ENCODE measurements at regions not wholly inside any gene's neighbourhood (a gene's known extent, or its start where the extent isn't known, plus 50 kb on each side); places are given as distances from the start of the nearest gene placed in this dataset.
A peak's percentile ranks its signal among the peaks of the same experiment; 100 is the strongest.

DNA sequence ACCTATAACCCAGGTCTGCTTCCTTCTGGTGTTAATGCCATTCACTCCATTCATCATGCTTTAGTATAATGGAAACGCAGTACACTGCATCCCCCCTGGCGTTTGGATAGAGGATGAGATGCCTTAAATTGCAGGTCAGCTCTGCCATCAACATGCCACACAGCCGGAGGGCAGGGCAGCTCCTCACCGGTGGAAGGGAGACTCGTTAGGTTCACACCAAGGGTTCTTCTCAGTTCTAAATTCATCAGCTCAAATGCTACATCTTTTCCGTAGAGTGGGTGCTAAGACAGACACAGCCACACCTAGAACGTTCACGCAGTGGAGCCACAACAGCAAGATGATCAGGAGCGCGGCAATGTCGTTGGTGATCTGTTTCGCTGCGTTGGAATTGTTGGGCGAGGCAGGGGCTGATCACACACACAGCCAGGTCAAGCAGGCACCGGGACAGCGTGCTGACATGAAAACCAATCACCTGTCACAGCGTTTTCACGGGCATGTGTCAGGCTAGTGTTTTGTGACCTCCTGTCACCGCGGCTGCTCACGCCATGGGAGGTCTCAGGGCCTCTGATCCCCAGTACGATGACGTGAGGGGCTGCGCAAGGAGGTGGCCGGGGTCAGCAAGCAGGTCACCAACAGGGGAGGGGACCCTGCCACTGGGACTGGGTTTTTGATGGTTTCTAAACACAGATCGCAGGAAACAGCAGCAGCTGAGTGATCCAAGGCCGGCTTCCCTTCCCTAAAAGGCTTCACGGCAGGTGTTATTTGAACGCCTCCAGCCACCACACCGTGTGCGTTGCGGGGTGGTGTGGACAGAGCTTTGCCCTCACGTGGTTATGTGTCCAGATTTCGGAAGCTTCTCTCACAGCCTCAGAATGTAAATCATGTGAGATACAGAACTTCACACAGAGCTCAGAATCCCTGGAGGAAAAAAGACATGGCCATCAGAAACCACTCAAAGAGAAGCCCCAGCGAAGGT is 94.3 kb upstream of the IRS2 start:
- no peak for DNase-seq

DNA sequence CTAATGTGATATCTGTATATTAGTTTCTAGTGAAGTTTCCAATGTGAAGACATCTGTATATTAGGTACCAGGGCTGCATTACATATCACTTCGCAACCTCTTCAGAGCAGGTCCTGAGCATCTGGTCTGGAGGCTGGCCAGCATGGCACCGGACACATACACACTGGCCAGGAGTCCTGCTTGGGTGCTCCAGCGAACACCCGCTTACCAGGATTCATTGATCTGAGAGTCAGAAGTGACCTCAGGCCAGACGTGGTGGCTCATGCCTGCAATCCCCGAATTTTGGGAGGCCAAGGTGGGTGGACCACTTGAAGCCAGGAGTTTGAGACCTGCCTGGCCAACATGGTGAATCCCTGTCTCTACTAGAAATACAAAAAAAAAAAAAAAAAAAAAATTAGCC is 93.0 kb upstream of the IRS2 start:
- no peak for DNase-seq

DNA sequence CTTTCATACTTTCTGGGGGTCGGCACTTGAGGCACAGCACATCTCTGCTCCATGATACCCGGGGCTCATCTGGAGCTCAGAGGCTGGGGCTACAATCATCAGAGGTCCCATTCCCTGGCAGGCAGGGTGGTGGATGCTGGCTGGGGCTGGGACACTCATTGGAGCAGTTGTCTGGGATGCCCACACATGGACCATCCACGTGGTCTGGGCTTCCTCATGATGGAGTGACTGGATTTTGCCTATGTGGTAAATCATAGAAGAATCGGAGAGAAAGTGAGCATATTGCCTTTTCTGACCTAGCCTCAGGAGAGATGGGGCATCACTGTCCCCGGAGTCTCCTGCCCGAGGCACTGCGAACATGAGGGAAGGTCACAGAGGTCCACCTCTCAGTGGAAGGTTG is 91.4 kb upstream of the IRS2 start:
- DNase-seq = no peak

DNA sequence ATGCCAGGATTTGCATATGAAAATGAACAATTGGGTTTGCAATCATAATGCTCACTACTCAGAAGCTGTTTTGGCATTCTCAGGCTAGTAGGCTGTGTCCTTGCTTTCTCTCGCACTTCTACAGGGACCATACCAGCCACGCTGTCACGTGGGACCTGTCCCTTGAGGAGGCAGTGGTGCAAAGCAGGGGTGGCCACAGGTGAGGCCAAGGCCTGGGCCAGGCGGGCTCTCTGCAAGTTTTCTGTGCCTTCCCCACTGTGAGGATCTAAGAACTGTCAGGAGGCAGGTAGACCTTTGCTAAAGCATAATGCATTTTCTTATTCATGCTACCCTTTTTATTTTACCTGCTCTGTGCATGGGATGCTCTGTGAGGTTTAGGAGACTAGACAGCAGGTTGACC is 89.4 kb upstream of the IRS2 start:
- DNase-seq = no peak

DNA sequence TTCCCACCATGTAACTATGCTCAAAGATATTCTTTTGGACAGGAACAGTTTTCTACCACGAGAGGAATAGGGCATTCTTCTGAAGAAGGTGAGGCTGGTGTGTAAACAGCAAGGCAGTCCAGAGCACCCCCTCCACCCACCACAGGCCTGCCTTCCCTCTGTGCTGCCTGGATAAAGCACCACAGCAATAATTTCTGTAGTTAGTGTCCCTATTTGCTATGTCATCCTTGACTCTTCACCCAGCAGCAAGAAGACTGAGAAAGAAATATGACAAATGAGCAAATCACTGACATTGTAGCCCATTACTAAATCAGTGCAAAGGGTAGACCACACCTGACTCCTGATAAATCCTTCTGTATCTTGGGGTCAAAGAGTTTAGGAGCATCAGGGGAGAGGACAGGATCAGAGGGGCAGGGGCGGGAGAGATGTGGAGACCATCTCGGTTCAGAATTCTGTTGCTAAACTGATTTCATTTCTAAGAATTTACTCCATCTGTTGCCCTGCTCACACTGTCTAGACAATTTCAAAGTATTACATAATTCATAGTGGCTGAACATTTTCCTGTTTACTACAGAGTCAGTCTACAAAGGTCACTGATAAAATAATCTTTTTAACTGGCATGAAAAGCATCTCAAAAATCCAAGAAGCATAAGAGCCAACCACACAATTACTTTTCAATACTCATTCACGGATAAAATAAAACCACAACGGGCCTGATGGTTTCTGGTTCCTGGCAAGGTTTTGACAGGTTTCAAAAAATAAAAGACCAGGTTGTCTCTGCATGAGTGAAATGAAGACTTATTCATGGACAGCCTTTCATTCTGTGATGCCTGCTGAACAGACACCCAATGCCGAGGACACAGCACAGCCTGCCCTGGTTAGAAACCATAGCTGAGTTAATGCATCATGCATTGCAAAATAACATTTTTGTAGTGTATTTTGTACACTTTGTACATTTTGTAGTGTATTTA is 88.4 kb upstream of the IRS2 start:
- no peak for DNase-seq

DNA sequence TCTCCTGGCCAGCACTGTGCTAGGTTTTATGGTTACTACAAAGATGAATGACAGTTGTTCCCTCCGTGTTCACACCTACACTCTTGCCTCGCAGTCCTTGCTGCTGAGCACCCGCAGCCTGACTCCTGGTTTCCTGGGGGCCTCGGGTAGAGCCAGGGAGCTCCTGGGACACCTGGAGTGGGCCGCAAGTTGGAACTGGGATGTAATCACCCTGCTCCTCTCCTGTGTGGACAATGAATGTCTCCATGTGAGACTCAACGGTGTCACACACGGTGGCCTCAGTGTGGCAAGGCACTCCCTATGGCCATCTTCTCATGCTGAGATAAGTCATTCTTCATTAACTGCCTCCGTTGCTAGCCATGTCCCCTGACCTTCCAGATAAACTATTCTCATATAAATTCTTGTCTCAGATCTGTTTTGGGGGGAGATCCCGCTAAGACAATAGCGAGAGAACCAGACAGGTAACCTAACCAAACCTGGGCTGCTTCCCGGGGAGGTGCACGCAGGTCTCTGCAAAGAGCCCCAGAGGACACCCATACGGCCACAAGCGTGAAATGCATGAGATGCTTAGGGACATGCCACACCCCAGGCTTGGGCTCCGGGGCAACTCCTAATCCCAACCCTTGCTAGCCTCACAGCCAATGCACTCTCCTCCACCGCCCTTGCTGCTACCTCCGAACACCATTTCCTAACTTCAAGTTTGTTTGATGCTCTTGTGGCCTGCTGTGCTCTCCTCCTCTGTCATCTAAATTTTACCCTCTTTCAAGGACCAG is 87.2 kb upstream of the IRS2 start:
- no peak for DNase-seq

DNA sequence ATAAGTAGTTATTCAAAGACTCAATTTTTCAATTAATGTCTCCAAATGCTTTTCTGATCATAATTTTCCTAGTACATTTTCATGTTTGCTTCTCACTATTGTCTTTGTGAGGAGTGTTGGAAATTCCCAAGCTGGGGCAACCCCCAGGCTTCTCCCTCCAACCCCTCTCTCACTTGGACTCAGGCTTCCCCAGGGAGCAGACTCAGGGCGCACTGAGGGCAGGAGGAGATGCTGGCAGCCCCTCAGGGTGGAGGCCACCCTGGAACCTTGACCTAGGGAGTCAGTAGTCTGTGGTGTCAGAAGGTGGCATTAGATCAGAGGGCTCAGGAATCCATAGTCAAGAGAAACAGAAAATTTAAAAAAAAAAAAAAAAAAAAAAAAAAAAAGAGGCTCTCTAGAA is 86.5 kb upstream of the IRS2 start:
- DNase-seq = no peak

DNA sequence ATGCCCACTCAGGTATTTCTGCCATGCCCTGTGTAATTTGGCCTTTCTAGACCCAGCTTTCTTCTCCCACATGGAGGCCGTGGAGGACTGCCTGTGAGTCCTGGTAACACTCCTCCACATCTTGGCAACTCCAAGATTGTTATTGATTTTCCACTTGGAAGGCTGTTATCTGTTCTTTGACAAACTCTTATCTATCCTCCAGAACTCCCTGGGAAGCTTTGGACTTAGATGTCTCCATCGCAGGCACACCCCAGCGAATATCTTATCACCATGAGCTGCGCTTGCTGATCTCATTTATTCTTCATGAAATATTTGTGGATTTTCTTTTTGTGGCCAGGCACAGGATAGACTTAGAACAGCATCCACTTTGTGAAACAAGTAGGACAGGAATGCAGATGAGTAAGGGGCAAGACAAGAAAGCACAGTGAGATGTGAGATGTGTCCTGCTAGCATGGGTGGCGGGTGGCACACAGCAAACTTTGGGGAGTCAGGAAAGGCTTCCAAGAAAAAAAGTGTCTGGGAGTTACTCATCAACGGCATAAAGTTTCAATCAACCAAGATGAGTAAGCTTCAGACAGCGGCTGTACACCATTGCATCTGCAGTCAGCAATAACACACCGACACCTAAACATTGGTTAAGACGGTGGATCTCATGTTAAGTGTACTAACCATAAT is 84.5 kb upstream of the IRS2 start:
- no peak for DNase-seq

DNA sequence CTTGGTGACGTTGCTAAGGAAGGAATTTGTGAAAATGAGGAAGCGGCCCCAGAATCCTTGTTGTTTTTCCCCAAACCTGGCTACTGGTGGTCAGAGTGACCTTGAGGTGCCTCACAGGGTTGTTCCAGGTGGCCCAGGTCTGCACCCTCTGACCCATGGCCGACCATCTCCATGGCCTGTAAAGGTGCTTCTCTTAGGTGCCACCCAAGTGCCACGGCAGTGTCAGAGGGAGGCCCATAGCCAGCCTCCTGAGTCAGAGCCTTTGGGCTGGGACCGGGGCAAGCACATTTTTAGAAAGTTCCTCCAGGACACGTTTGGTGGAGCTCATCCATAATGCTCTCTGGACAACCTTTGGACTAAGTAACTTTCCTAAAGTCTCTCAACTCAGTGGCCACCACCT is 83.9 kb upstream of the IRS2 start:
- DNase-seq = no peak

DNA sequence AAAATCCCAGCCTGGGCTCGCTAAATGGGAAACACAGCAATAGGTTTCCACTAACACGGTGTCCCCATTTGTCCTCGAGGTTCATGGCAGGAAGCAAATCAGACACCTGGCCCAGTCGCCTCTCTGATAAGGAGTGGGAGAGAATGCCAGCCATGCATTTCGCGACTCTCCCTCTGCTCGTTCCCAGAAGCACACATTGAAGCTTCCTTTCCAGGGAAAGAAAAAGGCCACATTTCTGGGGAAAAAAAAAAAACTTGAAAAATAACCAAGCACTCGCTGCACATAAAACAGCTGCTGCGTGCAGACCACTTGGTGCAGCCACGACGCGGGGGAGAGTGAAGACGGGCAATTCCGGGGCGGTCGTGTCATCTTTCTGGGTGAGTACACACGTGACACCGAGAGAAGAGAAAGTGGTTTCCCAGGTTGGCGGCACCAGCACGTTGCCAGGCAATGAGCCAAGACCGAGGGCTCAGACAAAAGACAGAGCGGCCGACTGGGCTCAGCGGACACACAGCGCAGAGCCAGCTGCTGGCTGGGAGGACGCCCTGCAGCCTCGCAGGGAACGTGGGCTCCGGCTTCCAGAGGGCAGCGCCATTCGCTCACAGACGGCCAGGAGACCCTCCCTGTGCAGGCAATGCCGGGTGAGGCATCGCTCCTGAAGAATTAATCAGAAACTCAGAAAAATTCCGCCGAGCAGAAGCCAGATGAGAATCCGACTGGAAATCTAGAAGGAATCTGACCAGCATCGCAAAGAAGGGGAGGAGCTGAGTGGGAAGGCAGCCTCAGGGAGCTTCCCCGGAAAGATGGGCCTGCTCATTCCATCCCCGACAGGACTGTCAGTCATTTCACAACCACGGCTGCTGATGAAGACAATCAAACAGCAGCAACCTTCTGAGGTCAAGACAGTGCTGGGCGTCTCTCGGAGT is 83.2 kb upstream of the IRS2 start:
- DNase-seq = peak; percentile 77

DNA sequence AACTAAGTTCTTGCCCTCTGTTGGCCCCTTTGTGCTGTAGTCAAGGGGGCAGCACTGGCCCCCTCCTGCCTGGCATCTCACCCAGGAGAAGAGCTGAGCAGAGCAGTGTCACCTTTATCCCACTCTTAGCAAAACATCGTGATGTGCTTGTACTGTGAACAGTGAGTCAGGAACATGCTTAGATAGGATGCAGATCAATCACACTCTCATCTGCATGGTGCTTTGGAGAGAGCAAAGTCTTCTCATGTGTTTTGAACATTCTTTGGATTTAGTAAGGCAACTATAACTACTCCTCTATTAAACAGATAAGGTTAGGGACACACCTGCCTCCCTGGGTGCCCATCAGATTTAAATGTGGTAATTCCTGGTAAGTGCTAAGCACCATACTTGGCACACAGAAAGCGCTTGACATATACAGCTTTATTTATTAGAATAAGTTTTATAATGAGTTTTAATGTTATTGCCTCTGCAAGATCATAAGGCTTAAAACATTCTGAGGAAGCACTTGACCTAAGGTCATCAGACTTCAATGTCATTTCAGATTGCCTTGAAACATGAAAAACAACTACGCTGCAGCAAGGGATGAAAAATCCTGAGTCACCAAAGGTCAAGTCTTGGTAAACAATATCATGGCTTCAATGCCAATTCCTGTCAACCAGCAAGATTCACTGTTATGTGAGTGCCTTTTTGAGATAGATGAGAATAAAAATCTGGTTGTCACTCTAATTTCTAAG is 82.4 kb upstream of the IRS2 start:
- DNase-seq = no peak

DNA sequence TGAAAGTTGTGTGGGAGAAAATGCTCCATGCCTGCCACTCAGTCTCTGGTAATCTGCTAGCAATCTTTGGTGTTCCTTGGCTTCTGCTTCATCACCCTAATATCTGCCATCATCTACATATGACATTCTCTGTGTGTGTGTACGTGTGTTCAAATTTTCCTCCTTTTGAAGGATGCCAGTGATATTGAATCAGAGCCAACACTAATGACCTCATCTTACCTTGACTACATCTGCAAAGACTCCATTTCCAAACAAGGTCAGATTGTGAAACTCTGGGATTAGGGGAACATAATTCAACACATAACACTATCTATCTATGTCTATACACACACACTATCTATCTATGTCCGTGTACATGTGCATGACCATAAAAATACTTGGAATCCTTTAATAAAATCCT is 81.4 kb upstream of the IRS2 start:
- no peak for DNase-seq

DNA sequence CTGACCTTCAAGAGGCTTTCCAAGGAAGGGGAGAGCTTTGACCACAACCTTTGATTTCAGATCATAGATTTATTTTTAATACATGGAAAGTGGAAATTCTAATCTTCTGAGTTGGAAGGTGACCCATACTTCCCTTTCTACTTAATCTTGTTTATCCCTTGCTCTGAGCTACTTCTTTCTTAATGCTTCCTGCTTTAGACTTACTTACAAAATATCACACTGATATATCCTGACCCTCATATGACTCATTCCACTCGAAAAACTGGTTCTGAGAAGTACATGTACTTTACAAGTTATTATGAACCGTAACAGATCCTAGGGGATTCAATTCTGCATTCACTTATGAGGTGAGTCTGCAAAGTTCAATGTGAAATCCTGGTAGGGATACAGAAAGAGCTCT is 76.2 kb upstream of the IRS2 start:
- DNase-seq = no peak

DNA sequence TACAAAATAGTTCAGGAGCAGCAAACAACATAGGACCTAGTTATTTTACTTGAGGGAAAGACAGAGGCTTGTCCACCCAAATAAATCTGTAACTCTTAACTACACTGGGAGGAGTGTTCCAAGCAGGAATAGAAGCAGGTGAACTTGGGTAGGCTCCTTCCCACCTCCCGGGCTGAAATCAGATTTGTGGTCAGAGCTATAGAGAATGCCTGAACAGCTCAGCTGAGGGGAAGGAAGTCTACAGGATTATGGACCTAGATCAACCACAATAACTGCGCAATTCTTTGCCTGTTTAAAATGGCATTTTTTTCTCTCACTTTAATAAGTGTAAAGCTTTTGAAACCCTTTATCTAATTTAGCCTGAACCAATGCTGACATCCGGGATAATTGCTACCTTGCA is 73.5 kb upstream of the IRS2 start:
- no peak for DNase-seq

DNA sequence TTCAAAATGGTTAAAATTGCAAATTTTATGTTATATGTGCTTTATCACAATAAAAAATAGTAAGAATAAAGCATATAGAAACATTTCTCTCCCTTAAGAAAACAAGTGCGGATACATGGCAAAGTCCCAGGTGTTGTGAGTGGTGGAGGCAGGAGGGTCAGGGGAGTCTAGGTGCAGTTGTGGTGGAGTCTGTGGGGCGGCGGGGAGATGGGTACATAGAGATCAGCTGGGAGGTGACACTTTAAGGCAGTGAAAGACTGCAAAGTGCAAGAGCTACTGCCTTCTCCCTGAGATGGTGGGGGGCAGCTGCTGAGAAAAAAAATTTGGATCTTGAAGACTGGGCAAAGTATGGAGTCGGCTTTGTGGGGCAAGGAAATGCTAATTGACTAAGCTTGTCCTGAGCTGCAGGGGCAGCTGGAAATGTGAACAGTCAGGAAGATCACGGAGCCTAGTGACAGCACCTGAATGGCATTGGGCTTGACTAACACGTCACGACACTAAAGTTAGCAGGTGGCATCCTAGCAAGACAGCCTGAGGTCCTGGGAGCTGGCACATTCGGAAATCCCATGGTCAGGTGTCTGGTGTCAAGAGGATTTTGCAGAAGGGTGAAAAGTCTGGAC is 72.9 kb upstream of the IRS2 start:
- no peak for DNase-seq

DNA sequence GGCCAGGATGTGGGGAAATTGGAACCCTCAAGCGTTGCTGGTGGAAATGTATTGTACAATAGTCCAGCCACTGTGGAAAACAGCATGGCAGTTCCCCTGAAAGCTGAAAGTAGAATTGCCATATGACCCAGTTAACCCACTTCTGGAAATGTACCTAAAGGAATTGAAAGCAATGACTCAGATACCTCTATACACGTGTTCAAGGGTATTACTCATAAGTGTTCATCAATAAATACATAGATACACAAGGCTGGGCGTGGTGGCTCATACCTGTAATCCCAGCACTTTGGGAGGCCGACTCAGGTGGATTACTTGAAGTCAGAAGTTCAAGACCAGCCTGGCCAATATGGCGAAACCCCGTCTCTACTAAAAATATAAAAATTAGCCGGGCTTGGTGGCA is 71.9 kb upstream of the IRS2 start:
- DNase-seq = no peak

DNA sequence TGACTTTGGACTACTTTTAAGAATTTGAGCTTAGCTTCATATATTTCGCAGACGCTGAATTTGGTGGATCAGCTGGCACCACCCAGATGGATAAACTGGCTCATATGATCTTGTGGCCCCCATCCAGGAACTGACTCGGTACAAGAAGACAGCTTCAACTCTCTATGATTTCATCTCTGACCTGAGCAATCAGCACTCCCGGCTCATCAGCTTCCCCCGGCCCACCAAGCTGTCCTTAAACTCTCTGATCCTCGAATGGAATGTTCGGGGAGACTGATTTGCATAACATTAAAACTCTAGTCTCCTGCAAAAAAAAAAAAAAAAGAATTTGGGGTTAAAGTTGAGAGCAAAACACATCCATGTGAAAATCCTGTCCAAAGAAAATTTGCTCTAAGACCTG is 71.4 kb upstream of the IRS2 start:
- DNase-seq = no peak

DNA sequence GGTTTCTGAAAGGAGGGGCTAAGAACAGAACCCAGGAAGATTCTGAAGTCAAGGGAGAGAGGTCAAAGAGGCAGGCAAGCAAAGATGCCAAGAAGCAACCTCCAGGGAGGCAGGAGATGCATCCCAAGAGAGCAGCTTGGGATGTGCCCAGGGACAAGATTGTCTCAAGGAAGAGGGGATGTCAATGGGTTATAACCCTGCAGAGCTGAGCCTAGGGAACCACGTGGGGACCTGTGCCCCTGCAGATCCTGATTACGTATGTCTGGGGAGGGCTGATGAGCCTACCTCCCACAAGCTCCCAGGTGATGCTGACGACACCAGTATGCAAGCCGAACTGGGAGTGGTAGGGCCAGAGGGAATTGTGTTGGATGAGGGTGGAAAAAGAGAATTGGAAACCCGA is 70.9 kb upstream of the IRS2 start:
- DNase-seq = no peak

DNA sequence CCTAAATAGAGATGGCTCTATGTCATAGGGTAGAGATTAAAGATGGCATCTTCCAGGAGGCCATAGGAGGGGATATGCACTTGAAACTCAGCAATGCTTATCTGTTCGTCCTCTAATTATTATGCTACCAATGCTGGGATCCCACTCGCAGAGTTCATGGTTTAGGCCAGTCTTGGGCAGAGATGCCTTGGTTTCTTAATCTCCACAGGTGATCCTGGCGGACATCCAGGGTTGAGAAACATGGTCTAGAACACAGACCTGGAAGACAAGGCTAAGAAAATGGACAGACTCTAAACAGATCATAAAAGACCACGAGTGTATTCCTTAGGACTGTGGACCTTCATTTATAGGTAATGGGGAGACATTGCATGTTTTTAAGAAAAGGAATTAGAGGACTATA is 70.0 kb upstream of the IRS2 start:
- no peak for DNase-seq

DNA sequence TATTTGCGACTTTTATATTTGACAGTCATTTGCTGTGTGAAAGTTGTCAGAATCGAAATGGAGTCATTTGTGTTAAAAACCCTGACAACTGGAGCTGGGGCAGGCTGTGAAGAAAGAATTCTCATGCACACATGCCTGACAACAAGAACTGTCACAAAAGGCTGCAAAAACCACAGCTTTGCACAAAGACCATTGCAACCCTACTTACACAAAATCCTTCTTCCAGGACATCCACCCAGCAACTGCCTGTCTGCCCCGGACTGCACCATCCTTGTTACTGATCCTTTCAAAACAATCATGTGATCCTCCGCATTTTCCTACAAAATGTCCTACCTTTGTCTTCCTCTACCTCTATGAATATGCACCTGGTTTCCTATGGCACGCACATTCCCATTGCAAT is 66.8 kb upstream of the IRS2 start:
- DNase-seq = no peak

All from right hindlimb (tissue), 1 donor.